GM18499 (cell line): ENCODE measurements at regions not wholly inside any gene's neighbourhood (a gene's known extent, or its start where the extent isn't known, plus 50 kb on each side); places are given as distances from the start of the nearest gene placed in this dataset.
"Not testable (repeated sequence)": the region's sequence is repeated elsewhere in the genome, so short reads cannot be mapped to it uniquely, and the experiment has no call there.

ENCODE experiments used
- ATAC-seq: cut with Tn5 transposase; IDR thresholded peaks from one replicate; pipeline ENCODE4 v1.9.1; 2021; ENCODE audit warnings: moderate number of reproducible peaks; ENCODE audit not compliant: insufficient read depth, unreplicated experiment

GRCh38 chr3:107205358-107205757 is 171.9 kb upstream of the CCDC54 start:
- no peak for ATAC-seq

- no peak for ATAC-seq
Measured at GRCh38 chr3:107206141-107206540, 171.1 kb upstream of the CCDC54 start.

- ATAC-seq: no peak
Measured at GRCh38 chr3:107206945-107207344, 170.3 kb upstream of the CCDC54 start.

GRCh38 chr3:107208100-107208499 is 169.1 kb upstream of the CCDC54 start:
- ATAC-seq: no peak

- no peak for ATAC-seq
Measured at GRCh38 chr3:107208796-107209195, 168.4 kb upstream of the CCDC54 start.

GRCh38 chr3:107209302-107209990 is 167.8 kb upstream of the CCDC54 start:
- ATAC-seq: no peak

- no peak for ATAC-seq
Measured at GRCh38 chr3:107211608-107212007, 165.6 kb upstream of the CCDC54 start.

- no peak for ATAC-seq
Measured at GRCh38 chr3:107212618-107213017, 164.6 kb upstream of the CCDC54 start.

GRCh38 chr3:107213044-107213669 is 164.1 kb upstream of the CCDC54 start:
- no peak for ATAC-seq

- ATAC-seq: no peak
Measured at GRCh38 chr3:107216229-107216628, 161.0 kb upstream of the CCDC54 start.

GRCh38 chr3:107216711-107217110 is 160.5 kb upstream of the CCDC54 start:
- ATAC-seq: no peak

GRCh38 chr3:107217172-107217571 is 160.1 kb upstream of the CCDC54 start:
- ATAC-seq: no peak

GRCh38 chr3:107218864-107219269 is 158.4 kb upstream of the CCDC54 start:
- no peak for ATAC-seq

GRCh38 chr3:107220538-107220937 is 156.7 kb upstream of the CCDC54 start:
- no peak for ATAC-seq

- ATAC-seq: no peak
Measured at GRCh38 chr3:107221856-107222255, 155.4 kb upstream of the CCDC54 start.

GRCh38 chr3:107222907-107223306 is 154.3 kb upstream of the CCDC54 start:
- no peak for ATAC-seq

GRCh38 chr3:107224026-107224596 is 153.1 kb upstream of the CCDC54 start:
- ATAC-seq: no peak

GRCh38 chr3:107227091-107227490 is 150.1 kb upstream of the CCDC54 start:
- ATAC-seq: no peak

GRCh38 chr3:107233877-107234276 is 143.4 kb upstream of the CCDC54 start:
- ATAC-seq: not testable (repeated sequence)

GRCh38 chr3:107235193-107235927 is 141.9 kb upstream of the CCDC54 start:
- ATAC-seq: no peak

GRCh38 chr3:107235928-107236315 is 141.3 kb upstream of the CCDC54 start:
- ATAC-seq: peak; percentile 47
